HL-60 (cell line): ENCODE measurements at regions not wholly inside any gene's neighbourhood (a gene's known extent, or its start where the extent isn't known, plus 50 kb on each side); places are given as distances from the start of the nearest gene placed in this dataset.

Experiments used
- DNase-seq, 2 experiments: peaks; one replicate each; pipeline ENCODE4 v3.0.0-alpha.2; 2010 to 2020; ENCODE audit warnings: low read depth in 1 of 2, low spot score in 1 of 2
- H3K27ac ChIP-seq: fragments of 250-450 bp; sonication (Bioruptor Pico); replicated peaks from 2 replicates; pipeline ENCODE4 v1.5.1; 2020; ENCODE audit warnings: mild to moderate bottlenecking, moderate library complexity
- H3K27me3 ChIP-seq: fragments of 250-450 bp; sonication (Bioruptor Pico); 2 replicates; pipeline ENCODE4 v1.5.1; 2021; ENCODE audit warnings: mild to moderate bottlenecking, moderate library complexity; ENCODE audit not compliant: insufficient read depth, poor library complexity, severe bottlenecking
- H3K4me3 ChIP-seq: replicated peaks from 2 replicates; pipeline ENCODE4 v1.5.1; 2011; ENCODE audit warnings: mild to moderate bottlenecking, control low read depth, low read length; ENCODE audit not compliant: insufficient read depth
- CTCF ChIP-seq: IDR thresholded peaks from one replicate; pipeline ENCODE4 v1.5.1; 2011; ENCODE audit warnings: low read length, control low read depth, inconsistent platforms; ENCODE audit not compliant: insufficient read depth
- GABPA ChIP-seq: IDR thresholded peaks from 2 replicates; pipeline ENCODE4 v1.6.1; 2012; ENCODE audit warnings: low read depth
- POLR2AphosphoS5 ChIP-seq: IDR thresholded peaks from 2 replicates; pipeline ENCODE4 v1.6.1; 2012; ENCODE audit warnings: low read depth
- SPI1 ChIP-seq: IDR thresholded peaks from 2 replicates; pipeline ENCODE4 v1.6.1; 2012; ENCODE audit warnings: low read depth, mild to moderate bottlenecking, borderline replicate concordance
- TF ChIP-seq, protein P1 (sequence below): IDR thresholded peaks from 2 replicates; pipeline ENCODE4 v1.6.1; 2012; ENCODE audit warnings: low read depth; ENCODE audit not compliant: insufficient replicate concordance

DNA sequence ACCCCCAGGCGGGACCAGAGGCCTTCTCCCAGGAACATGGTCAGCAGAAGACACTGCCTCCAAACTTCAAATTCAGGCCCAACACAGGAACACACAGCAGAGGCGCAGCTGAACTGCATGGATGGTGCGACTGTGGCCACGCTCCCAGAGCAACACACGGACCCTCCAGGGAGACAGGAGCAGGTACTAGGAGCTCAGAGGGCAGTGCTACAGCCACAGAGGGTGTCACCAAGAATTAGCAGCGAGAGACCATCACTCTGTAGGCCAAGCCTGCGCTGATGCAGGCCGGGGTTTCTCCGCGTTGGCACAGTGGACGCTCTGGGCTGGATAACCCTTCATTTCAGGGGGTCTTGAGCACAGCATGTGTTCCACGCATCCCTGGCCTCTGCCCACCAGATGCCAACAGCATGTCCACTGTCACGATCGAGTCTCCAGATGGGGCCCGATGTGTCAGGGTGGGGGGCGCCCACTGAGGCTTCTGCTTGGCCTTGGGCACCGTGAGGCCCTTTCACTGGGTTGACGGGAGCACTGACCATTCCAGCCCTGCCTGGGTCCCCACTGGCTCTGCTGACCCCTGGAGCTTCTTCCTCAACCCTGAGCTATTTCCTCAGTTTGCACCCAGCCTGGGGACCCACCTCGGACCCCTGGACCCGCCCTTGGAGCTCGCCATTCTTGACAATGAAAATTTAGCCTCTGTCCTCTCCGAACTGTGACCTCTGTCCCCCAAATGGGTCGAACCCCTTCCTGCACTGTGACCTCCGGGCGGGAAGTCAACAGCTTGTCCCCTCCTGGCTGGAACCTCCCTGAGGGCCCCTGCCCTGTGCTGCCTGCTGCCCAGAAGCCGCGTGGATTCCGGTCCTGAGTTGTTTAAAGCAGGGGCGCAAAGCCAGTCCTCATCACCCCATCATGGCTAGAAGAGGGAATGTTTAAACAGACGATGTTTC lies 239.4 kb downstream of the DLL1 start:
- no peak for TF ChIP-seq CTCF
- TF ChIP-seq, protein P1, sequence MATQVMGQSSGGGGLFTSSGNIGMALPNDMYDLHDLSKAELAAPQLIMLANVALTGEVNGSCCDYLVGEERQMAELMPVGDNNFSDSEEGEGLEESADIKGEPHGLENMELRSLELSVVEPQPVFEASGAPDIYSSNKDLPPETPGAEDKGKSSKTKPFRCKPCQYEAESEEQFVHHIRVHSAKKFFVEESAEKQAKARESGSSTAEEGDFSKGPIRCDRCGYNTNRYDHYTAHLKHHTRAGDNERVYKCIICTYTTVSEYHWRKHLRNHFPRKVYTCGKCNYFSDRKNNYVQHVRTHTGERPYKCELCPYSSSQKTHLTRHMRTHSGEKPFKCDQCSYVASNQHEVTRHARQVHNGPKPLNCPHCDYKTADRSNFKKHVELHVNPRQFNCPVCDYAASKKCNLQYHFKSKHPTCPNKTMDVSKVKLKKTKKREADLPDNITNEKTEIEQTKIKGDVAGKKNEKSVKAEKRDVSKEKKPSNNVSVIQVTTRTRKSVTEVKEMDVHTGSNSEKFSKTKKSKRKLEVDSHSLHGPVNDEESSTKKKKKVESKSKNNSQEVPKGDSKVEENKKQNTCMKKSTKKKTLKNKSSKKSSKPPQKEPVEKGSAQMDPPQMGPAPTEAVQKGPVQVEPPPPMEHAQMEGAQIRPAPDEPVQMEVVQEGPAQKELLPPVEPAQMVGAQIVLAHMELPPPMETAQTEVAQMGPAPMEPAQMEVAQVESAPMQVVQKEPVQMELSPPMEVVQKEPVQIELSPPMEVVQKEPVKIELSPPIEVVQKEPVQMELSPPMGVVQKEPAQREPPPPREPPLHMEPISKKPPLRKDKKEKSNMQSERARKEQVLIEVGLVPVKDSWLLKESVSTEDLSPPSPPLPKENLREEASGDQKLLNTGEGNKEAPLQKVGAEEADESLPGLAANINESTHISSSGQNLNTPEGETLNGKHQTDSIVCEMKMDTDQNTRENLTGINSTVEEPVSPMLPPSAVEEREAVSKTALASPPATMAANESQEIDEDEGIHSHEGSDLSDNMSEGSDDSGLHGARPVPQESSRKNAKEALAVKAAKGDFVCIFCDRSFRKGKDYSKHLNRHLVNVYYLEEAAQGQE: no peak
- DNase-seq: no peak
- H3K4me3 ChIP-seq: no peak overlapping the region
- no peak overlapping the region for H3K27ac ChIP-seq
- no peaks in the 10 kb centered on the region for H3K27me3 ChIP-seq

DNA sequence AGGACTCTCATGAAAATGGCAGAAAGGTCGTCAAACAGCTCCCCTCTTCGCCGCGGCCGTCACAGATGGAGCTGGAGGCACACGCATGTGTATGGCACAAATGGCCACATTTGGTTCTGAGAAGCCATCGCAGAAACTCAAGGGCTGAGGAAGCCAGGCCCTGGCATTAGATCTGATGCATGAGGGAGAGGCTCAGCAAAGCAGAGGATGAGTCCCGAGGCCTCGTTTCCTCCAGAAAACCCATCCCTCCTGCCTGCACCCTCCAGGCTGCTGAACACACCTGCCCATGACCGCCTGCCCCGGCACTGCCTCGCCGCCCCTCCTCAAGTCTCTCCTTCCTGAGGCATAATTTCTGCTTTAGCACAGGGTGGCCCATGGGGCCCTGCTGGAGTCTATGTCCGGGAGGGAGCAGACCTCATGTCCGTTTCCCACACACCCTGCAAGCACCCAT lies 240.3 kb downstream of the DLL1 start:
- H3K4me3 ChIP-seq: no peak overlapping the region
- TF ChIP-seq POLR2AphosphoS5: no peak
- TF ChIP-seq, protein P1: no peak
- TF ChIP-seq SPI1: no peak
- no peak for TF ChIP-seq GABPA
- TF ChIP-seq CTCF: no peak
- H3K27me3 ChIP-seq: no peaks in the 10 kb centered on the region
- no peak overlapping the region for H3K27ac ChIP-seq
- DNase-seq: no peak

- peak; percentile 54 to 83 for DNase-seq
- H3K27ac ChIP-seq: peak overlapping the region; percentile 48
- H3K4me3 ChIP-seq: no peak overlapping the region
- no peaks in the 10 kb centered on the region for H3K27me3 ChIP-seq
- TF ChIP-seq SPI1 (no peak), GABPA (no peak), CTCF (no peak), POLR2AphosphoS5 (no peak)
Measured at GRCh38 chr6:170049641-170050561, 241.0 kb downstream of the DLL1 start.
